Left lung (tissue), 4 donors: ENCODE measurements at regions not wholly inside any gene's neighbourhood (a gene's known extent, or its start where the extent isn't known, plus 50 kb on each side); places are given as distances from the start of the nearest gene placed in this dataset.

Experiments used
- ATAC-seq: fragments of 200-7000 bp; cut with Tn5 transposase; one replicate; pipeline ENCODE4 v1.9.1; 2020; ENCODE audit warnings: moderate library complexity
- DNase-seq, 4 donors: peaks; one replicate each; pipeline ENCODE4 v3.0.0-alpha.2; 2013 to 2020
- H3K27ac ChIP-seq, 2 donors: fragments of 200-600 bp; sonication (generic) in 1 of 2; one replicate each; pipeline versions ENCODE4 v1.5.0 to v1.8.0; 2020 to 2021
- H3K27me3 ChIP-seq, 2 donors: fragments of 200-600 bp; sonication (generic) in 1 of 2; one replicate each; pipeline versions ENCODE4 v1.5.0 to v1.8.0; 2020 to 2021
- H3K36me3 ChIP-seq, 2 donors: fragments of 200-600 bp; sonication (generic) in 1 of 2; one replicate each; pipeline versions ENCODE4 v1.5.0 to v1.8.0; 2020 to 2021
- H3K4me1 ChIP-seq, 2 donors: fragments of 200-600 bp; one replicate each; pipeline ENCODE4 v1.8.0; 2021
- H3K4me3 ChIP-seq, 2 donors: fragments of 200-600 bp; sonication (generic) in 1 of 2; one replicate each; pipeline versions ENCODE4 v1.5.0 to v1.8.0; 2020 to 2021; ENCODE audit warnings: mild to moderate bottlenecking in 1 of 2
- H3K9me3 ChIP-seq, 2 donors: fragments of 200-600 bp; sonication (generic) in 1 of 2; one replicate each; pipeline versions ENCODE4 v1.5.0 to v1.8.0; 2020 to 2021
- intact Hi-C, 2 donors: fragments of 100-400 bp; cut with DNase I; formaldehyde crosslinking; loops; one replicate each; pipeline versions ENCODE4 v1.11.2 to v1.14.2; 2022
- TF ChIP-seq, protein P1 (sequence below), 2 donors: fragments of 200-600 bp; sonication (generic) in 1 of 2; IDR thresholded peaks; one replicate each; pipeline versions ENCODE4 v1.5.0 to v1.8.0; 2021; ENCODE audit warnings: antibody characterized with exemption in 2 of 2
- donor health status: DM: no; HTN: yes; CAD: no.
- donor health status: DM: no; HTN: no; CAD: no.

DNA sequence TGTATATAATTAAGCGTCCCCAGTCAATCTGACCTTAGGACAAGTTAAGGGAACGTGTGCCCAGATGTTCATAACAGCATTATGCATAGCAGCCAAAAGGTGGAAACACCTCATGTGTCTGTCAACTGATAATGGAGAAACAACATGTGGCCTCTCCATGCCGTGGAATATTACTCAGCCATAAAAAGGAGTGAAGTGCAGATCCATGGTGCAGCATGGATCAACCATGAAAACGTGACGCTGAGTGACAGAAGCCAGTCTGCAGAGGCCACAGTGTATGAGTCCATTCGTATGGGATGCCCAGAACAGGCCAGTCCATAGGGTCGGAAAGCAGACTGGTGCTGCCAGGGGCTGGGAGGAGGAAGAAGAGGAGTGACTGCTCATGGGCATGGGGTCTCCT lies 161.0 kb upstream of the CIBAR2 start:
- intact Hi-C loops = no loop called here
- Histone ChIP-seq H3K9me3 (no peaks in the 10 kb centered on the region), H3K4me3 (no peak overlapping the region), H3K27me3 (no peaks in the 10 kb centered on the region), H3K27ac (no peak overlapping the region), H3K36me3 (no peaks in the 10 kb centered on the region), H3K4me1 (no peaks in the 10 kb centered on the region)
- DNase-seq (no peak), ATAC-seq (no peak)
- TF ChIP-seq, protein P1, sequence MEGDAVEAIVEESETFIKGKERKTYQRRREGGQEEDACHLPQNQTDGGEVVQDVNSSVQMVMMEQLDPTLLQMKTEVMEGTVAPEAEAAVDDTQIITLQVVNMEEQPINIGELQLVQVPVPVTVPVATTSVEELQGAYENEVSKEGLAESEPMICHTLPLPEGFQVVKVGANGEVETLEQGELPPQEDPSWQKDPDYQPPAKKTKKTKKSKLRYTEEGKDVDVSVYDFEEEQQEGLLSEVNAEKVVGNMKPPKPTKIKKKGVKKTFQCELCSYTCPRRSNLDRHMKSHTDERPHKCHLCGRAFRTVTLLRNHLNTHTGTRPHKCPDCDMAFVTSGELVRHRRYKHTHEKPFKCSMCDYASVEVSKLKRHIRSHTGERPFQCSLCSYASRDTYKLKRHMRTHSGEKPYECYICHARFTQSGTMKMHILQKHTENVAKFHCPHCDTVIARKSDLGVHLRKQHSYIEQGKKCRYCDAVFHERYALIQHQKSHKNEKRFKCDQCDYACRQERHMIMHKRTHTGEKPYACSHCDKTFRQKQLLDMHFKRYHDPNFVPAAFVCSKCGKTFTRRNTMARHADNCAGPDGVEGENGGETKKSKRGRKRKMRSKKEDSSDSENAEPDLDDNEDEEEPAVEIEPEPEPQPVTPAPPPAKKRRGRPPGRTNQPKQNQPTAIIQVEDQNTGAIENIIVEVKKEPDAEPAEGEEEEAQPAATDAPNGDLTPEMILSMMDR (IDR thresholded peaks at IDR 0.05) = no peak

DNA sequence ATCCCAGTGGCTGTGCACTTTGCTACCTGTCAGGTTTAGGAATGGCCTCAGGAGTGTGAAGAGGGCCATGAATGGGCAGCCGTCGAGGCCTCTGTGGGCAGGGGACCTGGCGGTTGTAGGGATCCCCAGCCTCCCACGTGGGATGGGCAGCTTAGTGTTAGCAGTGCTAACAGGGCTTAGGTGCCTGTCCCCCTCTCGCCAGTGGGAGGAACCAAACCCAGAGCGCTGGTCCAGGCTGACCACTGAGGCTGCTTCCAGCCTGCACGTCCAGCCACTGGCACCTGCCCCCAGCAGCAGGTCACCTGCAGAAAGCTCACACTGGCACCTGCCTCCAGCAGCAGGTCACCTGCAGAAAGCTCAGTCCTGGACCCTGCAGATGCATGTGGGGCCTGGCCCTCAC lies 162.2 kb upstream of the CIBAR2 start:
- H3K4me3 ChIP-seq = no peak overlapping the region
- no peaks in the 10 kb centered on the region for H3K4me1 ChIP-seq
- H3K36me3 ChIP-seq = no peaks in the 10 kb centered on the region
- TF ChIP-seq, protein P1 (IDR thresholded peaks at IDR 0.05) = no peak
- no peak overlapping the region for H3K27ac ChIP-seq
- DNase-seq (no peak), ATAC-seq (no peak)
- H3K9me3 ChIP-seq = no peaks in the 10 kb centered on the region
- no peaks in the 10 kb centered on the region for H3K27me3 ChIP-seq
- intact Hi-C loops = no loop called here

DNA sequence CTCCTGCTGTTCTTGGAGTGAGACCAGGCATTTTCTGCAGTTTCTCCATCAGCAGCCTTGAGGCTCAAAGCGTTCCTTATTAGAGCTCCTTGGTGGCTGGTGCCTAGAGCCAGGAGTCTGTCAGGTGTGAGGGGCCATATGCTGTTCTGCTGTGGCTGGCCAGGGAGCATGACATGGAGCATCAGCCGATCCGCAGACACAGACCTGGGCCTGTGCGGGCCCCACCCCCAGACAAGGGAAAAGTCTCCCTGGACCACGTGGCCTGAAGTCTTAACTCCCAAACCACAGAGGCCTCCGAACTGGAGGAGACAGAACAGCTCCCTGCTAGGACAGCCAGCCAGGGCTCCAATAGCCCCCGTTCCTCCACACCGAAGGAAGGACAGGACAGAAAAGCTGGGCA lies 162.7 kb upstream of the CIBAR2 start:
- H3K9me3 ChIP-seq = no peaks in the 10 kb centered on the region
- H3K36me3 ChIP-seq = no peaks in the 10 kb centered on the region
- no peaks in the 10 kb centered on the region for H3K4me1 ChIP-seq
- ATAC-seq = no peak
- no peak overlapping the region for H3K27ac ChIP-seq
- intact Hi-C loops = no loop called here
- DNase-seq = no peak
- no peak overlapping the region for H3K4me3 ChIP-seq
- no peaks in the 10 kb centered on the region for H3K27me3 ChIP-seq
- TF ChIP-seq, protein P1 (IDR thresholded peaks at IDR 0.05) = no peak

DNA sequence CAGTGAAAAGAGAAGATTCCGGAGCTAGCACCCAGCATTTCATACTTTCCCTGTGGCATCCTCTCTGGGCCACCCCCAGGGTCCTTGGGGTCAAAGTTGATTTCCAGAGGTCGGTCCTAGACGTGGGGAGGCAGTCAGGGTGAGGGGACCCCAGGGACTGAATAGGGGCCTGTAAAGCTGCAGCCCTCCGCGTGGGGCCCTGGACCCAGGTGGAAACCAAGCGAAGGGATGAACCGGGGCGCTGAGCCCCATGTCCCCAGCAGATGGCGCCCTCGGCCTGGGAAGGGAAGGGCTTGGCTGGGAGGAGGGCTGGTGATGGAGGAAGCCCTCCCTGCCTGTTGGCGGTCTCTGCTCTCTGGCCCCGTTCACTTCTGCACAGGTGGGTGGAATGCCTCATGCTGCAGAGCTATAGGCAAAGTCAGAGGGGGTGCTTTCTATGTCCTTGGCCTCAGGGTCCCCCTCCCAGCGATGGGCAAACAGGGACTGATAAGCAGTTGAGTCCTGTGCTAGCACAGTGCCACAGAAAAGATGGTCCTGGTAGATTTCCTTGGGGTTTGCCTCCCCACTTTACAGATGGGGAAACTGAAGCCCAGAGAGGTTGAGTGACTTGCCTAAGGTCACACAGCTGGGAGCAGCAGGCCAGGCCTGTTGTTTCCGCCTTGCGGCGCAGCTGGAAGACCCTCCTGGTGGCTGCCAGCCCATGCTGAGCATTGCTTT lies 163.4 kb upstream of the CIBAR2 start:
- TF ChIP-seq, protein P1 (IDR thresholded peaks at IDR 0.05) = peak; percentile 79 to 83
- intact Hi-C loops = no loop called here
- no peaks in the 10 kb centered on the region for H3K36me3 ChIP-seq

DNA sequence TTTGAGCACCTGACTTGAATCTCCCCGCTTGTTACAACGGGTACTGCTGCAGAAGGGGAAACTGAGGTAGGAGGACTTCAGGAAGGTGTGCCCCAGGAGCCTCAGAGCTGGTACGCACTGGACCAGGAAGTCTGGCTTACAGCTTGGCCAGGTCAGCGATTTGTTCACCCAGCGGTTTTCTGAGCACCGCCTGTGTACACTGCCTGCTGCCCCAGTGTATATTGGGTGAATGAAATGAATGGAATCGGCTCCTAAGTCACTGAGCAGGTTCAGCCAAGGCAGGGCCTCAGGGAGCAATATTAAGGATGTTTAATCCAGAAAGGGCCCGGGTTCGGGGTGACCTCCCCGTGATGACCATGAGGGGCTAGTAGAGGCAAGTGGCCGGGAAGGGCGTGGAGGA lies 164.0 kb upstream of the CIBAR2 start:
- Histone ChIP-seq H3K36me3 (no peaks in the 10 kb centered on the region), H3K9me3 (no peaks in the 10 kb centered on the region), H3K4me1 (no peaks in the 10 kb centered on the region), H3K4me3 (no peak overlapping the region), H3K27me3 (no peaks in the 10 kb centered on the region), H3K27ac (no peak overlapping the region)
- ATAC-seq (no peak), DNase-seq (no peak)
- TF ChIP-seq, protein P1 (IDR thresholded peaks at IDR 0.05) = no peak
- intact Hi-C loops = no loop called here

More for the DNA sequence above, 163.4 kb upstream of the CIBAR2 start:
- no peaks in the 10 kb centered on the region for H3K9me3 ChIP-seq
- H3K27ac ChIP-seq = no peak overlapping the region
- H3K4me1 ChIP-seq = no peaks in the 10 kb centered on the region
- no peaks in the 10 kb centered on the region for H3K27me3 ChIP-seq
- ATAC-seq (peak; percentile 85), DNase-seq (peak in 3 of 4 donors; percentile 52 to 88 (median 72))
- no peak overlapping the region for H3K4me3 ChIP-seq
